Thoracic aorta (tissue), 2 donors: ENCODE measurements at regions not wholly inside any gene's neighbourhood (a gene's known extent, or its start where the extent isn't known, plus 50 kb on each side); places are given as distances from the start of the nearest gene placed in this dataset.
"Not testable (repeated sequence)": the region's sequence is repeated elsewhere in the genome, so short reads cannot be mapped to it uniquely, and the experiment has no call there.

Experiments
- ATAC-seq: fragments of 150-250 bp; one replicate; pipeline ENCODE4 v1.8.0; 2017; ENCODE audit warnings: low read depth; ENCODE audit not compliant: insufficient number of reproducible peaks, low FRiP score
- DNase-seq: peaks from one replicate; pipeline ENCODE4 v3.0.0-alpha.2; 2020; ENCODE audit warnings: low spot score
- H3K27ac ChIP-seq, 2 donors: fragments of 200-600 bp; sonication (generic); 1 replicate in 1 of 2; 2 replicates in 1 of 2; pipeline ENCODE4 v1.5.1; 2016; ENCODE audit warnings: mild to moderate bottlenecking in 2 of 2, moderate library complexity in 2 of 2
- H3K27me3 ChIP-seq: fragments of 200-600 bp; sonication (generic); replicated peaks from 2 replicates; pipeline ENCODE4 v1.6.0; 2016; ENCODE audit warnings: mild to moderate bottlenecking; ENCODE audit not compliant: insufficient read depth
- H3K36me3 ChIP-seq: fragments of 200-600 bp; sonication (generic); one replicate; pipeline ENCODE4 v1.5.1; 2016
- H3K4me1 ChIP-seq, 2 donors: fragments of 200-600 bp; sonication (generic); 1 replicate in 1 of 2; 2 replicates in 1 of 2; pipeline versions ENCODE4 v1.5.1 to v1.6.0; 2016; ENCODE audit warnings: low read depth in 2 of 2, mild to moderate bottlenecking in 1 of 2; ENCODE audit not compliant: control insufficient read depth in 1 of 2
- H3K4me3 ChIP-seq: fragments of 200-600 bp; sonication (generic); 2 replicates; pipeline ENCODE4 v1.5.1; 2016; ENCODE audit warnings: mild to moderate bottlenecking
- H3K9me3 ChIP-seq: fragments of 200-600 bp; sonication (generic); 2 replicates; pipeline ENCODE4 v1.5.1; 2016
- TF ChIP-seq, protein P1 (sequence below): fragments of 200-600 bp; sonication (generic); IDR thresholded peaks from one replicate; pipeline ENCODE4 v1.5.1; 2019; ENCODE audit warnings: antibody characterized with exemption

DNA sequence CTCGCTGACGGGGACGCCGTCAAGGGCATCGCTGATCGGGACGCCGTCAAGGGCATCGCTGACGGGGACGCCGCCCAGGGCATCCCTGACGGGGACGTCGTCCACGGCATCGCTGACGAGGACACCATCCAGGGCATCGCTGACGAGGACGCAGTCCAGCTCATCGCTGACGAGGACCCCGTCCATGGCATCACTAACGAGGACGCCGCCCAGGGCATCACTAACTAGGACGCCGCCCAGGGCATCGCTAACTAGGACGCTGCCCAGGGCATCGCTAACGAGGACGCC, 945.2 kb downstream of the TUBA3C start:
- Histone ChIP-seq H3K36me3 (no peaks in the 10 kb centered on the region), H3K9me3 (no peaks in the 10 kb centered on the region), H3K27ac (no peak overlapping the region), H3K4me1 (no peaks in the 10 kb centered on the region), H3K27me3 (no peaks in the 10 kb centered on the region), H3K4me3 (no peak overlapping the region)
- TF ChIP-seq, protein P1, sequence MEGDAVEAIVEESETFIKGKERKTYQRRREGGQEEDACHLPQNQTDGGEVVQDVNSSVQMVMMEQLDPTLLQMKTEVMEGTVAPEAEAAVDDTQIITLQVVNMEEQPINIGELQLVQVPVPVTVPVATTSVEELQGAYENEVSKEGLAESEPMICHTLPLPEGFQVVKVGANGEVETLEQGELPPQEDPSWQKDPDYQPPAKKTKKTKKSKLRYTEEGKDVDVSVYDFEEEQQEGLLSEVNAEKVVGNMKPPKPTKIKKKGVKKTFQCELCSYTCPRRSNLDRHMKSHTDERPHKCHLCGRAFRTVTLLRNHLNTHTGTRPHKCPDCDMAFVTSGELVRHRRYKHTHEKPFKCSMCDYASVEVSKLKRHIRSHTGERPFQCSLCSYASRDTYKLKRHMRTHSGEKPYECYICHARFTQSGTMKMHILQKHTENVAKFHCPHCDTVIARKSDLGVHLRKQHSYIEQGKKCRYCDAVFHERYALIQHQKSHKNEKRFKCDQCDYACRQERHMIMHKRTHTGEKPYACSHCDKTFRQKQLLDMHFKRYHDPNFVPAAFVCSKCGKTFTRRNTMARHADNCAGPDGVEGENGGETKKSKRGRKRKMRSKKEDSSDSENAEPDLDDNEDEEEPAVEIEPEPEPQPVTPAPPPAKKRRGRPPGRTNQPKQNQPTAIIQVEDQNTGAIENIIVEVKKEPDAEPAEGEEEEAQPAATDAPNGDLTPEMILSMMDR: no peak
- ATAC-seq (no peak), DNase-seq (no peak)

DNA sequence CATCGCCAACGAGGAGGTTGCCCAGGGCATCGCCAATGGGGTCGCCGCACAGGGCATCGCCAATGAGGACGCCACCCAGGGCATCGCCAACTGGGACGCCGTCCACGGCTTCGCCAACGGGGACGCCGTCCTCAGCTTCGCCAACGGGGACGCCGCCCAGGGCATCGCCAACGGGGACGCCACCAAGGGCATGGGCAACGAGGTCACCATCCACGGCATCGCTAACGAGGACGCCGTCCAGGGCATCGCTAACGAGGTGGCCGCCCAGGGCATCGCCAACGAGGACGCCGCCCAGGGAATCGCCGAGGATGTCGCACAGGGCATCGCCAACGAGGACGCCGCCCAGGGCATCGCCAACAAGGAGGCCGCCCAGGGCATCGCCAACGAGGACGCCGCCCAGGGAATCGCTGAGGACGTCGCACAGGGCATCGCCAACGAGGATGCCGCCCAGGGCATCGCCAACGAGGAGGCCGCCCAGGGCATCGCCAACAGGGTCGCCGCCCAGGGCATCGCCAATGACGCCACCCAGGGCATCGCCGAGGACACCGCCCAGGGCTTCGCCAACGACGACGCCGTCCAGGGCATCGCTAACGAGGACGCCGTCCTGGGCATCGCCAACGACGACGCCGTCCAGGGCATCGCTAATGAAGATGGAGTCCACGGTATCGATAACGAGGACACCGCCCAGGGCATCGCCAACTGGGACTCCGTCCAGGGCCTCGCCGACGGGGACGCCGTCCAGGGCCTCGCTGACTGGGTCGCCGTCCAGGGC, 945.7 kb downstream of the TUBA3C start:
- no peaks in the 10 kb centered on the region for H3K27me3 ChIP-seq
- no peaks in the 10 kb centered on the region for H3K36me3 ChIP-seq
- no peak overlapping the region for H3K4me3 ChIP-seq
- H3K9me3 ChIP-seq: no peaks in the 10 kb centered on the region
- no peak for DNase-seq
- no peaks in the 10 kb centered on the region for H3K4me1 ChIP-seq
- TF ChIP-seq, protein P1: no peak
- H3K27ac ChIP-seq: no peak overlapping the region
- no peak for ATAC-seq

DNA sequence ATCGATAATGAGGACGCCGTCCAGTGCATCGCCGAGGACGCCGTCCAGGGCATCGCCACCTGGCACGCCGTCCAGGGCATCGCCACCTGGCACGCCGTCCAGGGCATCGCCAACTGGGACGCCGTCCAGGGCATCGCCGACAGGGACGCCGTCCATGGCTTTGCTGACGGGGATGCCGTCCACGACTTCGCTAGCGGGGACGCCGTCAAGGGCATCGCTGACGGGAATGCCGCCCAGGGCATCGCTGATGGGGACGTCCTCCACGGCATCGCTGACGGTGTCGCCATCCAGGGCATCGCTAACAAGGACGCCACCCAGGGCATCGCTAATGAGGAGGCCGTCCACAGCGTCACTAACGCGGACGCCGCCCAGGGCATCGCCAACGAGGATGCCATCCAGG, 946.5 kb downstream of the TUBA3C start:
- Histone ChIP-seq H3K4me1 (no peaks in the 10 kb centered on the region), H3K36me3 (no peaks in the 10 kb centered on the region), H3K27ac (no peak overlapping the region), H3K4me3 (no peak overlapping the region), H3K9me3 (no peaks in the 10 kb centered on the region), H3K27me3 (no peaks in the 10 kb centered on the region)
- DNase-seq: no peak
- no peak for ATAC-seq
- TF ChIP-seq, protein P1: no peak

DNA sequence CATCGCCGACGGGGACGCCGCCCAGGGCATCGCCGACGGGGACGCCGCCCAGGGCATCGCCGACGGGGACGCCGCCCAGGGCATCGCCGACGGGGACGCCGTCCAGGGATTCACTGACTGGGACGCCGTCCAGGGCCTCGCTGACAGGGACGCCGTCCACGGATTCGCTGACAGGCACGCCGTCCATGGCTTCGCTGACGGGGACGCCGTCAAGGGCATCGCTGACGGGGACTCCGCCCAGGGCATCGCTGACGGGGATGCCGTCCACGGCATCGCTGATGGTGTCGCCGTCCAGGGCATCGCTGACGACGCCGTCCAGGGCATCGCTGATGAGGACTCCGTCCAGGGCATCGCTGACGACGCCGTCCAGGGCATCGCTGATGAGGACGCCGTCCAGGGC, 947.2 kb downstream of the TUBA3C start:
- DNase-seq, H3K27ac ChIP-seq, H3K4me1 ChIP-seq, H3K4me3 ChIP-seq, H3K36me3 ChIP-seq, H3K9me3 ChIP-seq, ATAC-seq, H3K27me3 ChIP-seq: not testable (repeated sequence)

DNA sequence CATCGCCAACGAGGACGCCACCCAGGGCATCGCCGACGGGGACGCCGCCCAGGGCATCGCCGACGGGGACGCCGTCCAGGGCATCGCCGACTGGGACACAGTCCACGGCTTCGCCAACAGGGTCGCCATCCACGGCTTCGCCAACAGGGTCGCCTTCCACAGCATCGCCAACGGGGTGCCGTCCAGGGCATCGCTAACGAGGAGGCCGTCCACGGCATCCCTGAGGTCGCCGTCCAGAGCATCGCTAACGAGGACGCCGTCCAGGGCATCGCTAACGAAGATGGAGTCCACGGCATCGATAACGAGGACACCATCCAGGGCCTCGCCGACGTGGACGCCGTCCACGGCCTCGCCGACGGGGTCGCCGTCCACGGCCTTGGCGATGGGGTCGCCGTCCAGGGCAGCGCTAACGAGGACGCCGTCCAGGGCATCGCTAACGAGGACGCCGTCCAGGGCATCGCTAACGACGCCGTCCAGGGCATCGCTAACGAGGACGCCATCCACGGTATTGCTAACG, 947.8 kb downstream of the TUBA3C start:
- Histone ChIP-seq H3K27ac (no peak overlapping the region), H3K9me3 (no peaks in the 10 kb centered on the region), H3K4me3 (no peak overlapping the region), H3K4me1 (no peaks in the 10 kb centered on the region), H3K36me3 (no peaks in the 10 kb centered on the region), H3K27me3 (no peaks in the 10 kb centered on the region)
- no peak for ATAC-seq
- TF ChIP-seq, protein P1: no peak
- no peak for DNase-seq
